Mucosa of descending colon (tissue), 3 donors: ENCODE measurements at regions not wholly inside any gene's neighbourhood (a gene's known extent, or its start where the extent isn't known, plus 50 kb on each side); places are given as distances from the start of the nearest gene placed in this dataset.

Source experiments
- ATAC-seq: fragments of 200-7000 bp; cut with Tn5 transposase; one replicate; pipeline ENCODE4 v1.9.1; 2020; ENCODE audit warnings: mild to moderate bottlenecking, moderate library complexity
- DNase-seq, 3 donors: peaks; one replicate each; pipeline ENCODE4 v3.0.0-alpha.2; 2020
- H3K36me3 ChIP-seq: fragments of 200-600 bp; one replicate; pipeline ENCODE4 v1.8.0; 2021; ENCODE audit warnings: low read depth, mild to moderate bottlenecking
- H3K4me1 ChIP-seq: fragments of 200-600 bp; one replicate; pipeline ENCODE4 v1.8.0; 2021; ENCODE audit warnings: low read depth, mild to moderate bottlenecking
- H3K4me3 ChIP-seq: fragments of 200-600 bp; one replicate; pipeline ENCODE4 v1.8.0; 2021; ENCODE audit warnings: mild to moderate bottlenecking
- H3K9me3 ChIP-seq: fragments of 200-600 bp; one replicate; pipeline ENCODE4 v1.8.0; 2021; ENCODE audit warnings: mild to moderate bottlenecking
- intact Hi-C, 2 donors: fragments of 100-400 bp; cut with DNase I in 1 of 2; cut with micrococcal nuclease in 1 of 2; formaldehyde crosslinking; loops; one replicate each; pipeline versions ENCODE4 v1.11.0 to v1.11.1; 2022; cut with DNase I, micrococcal nuclease
- TF ChIP-seq, protein P1 (sequence below): fragments of 200-600 bp; IDR thresholded peaks from one replicate; pipeline ENCODE4 v1.8.0; 2022; ENCODE audit warnings: antibody characterized with exemption, mild to moderate bottlenecking
- donor health status: DM: no; HTN: no; CAD: no; lungs with moderate emphysema.
- donor health status: DM: no; HTN: no; CAD: no.
- donor health status: DM: no; HTN: yes; CAD: no.

DNA sequence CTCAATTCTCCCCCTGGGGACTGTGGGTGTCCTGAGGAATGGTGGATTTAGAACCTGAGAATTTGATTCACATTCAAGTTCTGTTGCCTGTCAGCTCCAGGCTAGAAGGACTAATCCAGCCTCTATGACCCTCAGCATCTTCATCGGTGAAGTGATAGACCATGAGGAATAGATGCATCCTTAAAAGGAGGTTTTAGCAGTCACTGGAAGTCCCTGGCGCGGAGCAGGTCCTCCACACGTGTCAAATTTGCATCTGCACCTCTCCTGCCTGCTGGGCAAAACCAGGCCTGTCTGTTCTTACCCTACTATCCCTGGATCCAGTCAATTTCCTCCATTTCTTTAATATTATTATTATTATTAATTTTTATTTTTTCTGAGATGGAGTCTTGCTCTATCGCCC is 808.4 kb downstream of the TBC1D22A start:
- Histone ChIP-seq H3K36me3 (no peaks in the 10 kb centered on the region), H3K9me3 (no peaks in the 10 kb centered on the region), H3K4me3 (no peak overlapping the region), H3K4me1 (no peaks in the 10 kb centered on the region)
- intact Hi-C loops: no loop called here
- TF ChIP-seq, protein P1, sequence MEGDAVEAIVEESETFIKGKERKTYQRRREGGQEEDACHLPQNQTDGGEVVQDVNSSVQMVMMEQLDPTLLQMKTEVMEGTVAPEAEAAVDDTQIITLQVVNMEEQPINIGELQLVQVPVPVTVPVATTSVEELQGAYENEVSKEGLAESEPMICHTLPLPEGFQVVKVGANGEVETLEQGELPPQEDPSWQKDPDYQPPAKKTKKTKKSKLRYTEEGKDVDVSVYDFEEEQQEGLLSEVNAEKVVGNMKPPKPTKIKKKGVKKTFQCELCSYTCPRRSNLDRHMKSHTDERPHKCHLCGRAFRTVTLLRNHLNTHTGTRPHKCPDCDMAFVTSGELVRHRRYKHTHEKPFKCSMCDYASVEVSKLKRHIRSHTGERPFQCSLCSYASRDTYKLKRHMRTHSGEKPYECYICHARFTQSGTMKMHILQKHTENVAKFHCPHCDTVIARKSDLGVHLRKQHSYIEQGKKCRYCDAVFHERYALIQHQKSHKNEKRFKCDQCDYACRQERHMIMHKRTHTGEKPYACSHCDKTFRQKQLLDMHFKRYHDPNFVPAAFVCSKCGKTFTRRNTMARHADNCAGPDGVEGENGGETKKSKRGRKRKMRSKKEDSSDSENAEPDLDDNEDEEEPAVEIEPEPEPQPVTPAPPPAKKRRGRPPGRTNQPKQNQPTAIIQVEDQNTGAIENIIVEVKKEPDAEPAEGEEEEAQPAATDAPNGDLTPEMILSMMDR: no peak
- no peak for ATAC-seq
- DNase-seq: no peak

DNA sequence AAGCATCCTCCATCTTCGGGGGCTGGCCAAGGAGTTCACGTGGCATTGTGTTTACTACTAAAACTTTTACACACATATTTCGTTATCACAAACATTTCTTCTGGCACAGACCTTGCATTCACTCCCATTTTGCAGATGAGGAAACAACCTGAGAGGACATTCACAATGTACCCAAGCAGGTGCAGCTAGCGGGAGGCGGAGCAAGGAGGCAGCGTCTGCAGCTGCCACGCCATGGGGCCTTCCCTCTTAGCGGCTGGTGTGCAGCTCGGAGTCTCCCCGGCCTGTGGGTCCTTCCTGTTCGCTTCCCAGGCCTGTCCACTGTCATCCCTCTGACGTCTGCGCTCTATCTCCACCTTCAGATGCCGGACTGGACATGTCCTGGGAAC is 807.8 kb downstream of the TBC1D22A start:
- no peaks in the 10 kb centered on the region for H3K4me1 ChIP-seq
- TF ChIP-seq, protein P1: no peak
- DNase-seq: no peak
- intact Hi-C loops: no loop called here
- ATAC-seq: no peak
- H3K9me3 ChIP-seq: no peaks in the 10 kb centered on the region
- H3K4me3 ChIP-seq: no peak overlapping the region
- H3K36me3 ChIP-seq: no peaks in the 10 kb centered on the region

DNA sequence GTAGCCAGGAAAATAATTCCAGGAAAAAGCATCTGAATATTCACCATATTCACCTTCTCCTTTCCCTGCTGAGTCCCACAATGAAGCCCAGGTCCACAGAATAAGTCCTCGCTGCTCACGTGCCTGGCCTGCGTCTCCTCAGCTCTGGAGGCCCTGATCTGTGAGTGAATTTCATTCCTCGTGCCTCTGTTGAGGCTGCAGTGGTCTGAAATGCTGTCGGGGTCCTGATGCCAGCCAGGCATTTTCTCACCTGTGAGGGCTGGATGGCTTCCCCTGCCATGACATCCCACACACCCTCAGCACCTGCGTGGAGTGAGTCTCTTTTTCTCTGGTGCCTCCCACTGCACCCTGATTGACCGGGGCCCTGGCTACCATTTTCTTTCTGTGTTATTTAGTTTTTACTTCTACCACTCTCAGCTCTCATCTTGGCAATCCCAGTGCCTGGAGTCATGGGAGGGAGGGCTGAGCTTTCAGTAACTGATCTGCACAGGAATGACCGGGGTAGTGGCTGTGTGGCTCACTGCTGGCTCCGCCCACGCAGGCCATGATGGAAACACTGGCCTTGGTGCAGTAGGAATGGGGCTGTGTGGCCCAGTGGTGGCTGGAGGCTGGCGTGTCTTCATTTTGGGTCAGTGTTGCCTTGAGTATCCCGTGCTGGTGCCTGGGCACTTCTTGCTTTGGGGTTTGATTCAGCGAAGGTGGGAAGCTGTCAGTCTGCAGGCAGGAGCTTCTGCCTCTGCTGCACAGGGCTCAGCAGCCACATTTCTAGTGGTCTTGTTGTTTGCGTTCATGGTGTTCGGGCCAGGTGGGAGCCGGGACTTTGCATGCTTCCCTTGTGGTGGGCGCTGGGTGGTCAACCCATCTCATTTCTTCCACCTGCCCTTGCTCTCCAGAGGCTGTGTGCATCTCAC is 807.2 kb downstream of the TBC1D22A start:
- TF ChIP-seq, protein P1: no peak
- intact Hi-C loops: no loop called here
- Histone ChIP-seq H3K36me3 (no peaks in the 10 kb centered on the region), H3K4me3 (no peak overlapping the region), H3K4me1 (no peaks in the 10 kb centered on the region), H3K9me3 (no peaks in the 10 kb centered on the region)
- ATAC-seq: no peak
- no peak for DNase-seq

DNA sequence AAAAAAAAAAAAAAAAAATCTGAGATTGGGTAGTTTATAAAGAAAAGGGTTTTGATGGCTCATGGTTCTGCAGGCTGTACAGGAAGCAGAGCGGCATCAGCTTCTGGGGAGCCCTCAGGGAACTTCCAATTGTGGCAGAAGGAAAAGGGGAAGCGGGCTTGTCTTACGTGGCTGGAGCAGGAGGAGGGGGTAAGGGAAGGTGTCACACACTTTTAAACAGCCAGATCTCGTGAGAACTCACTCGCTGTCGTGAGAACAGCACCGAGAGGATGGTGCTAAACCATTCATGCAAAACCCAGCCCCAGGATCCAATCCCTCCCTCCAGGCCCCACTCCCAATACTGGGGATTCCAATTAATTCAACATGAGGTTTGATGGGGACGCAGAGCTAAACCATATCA is 806.2 kb downstream of the TBC1D22A start:
- Histone ChIP-seq H3K9me3 (no peaks in the 10 kb centered on the region), H3K4me1 (no peaks in the 10 kb centered on the region), H3K4me3 (no peak overlapping the region), H3K36me3 (no peaks in the 10 kb centered on the region)
- intact Hi-C loops: no loop called here
- ATAC-seq (no peak), DNase-seq (no peak)
- TF ChIP-seq, protein P1: no peak

DNA sequence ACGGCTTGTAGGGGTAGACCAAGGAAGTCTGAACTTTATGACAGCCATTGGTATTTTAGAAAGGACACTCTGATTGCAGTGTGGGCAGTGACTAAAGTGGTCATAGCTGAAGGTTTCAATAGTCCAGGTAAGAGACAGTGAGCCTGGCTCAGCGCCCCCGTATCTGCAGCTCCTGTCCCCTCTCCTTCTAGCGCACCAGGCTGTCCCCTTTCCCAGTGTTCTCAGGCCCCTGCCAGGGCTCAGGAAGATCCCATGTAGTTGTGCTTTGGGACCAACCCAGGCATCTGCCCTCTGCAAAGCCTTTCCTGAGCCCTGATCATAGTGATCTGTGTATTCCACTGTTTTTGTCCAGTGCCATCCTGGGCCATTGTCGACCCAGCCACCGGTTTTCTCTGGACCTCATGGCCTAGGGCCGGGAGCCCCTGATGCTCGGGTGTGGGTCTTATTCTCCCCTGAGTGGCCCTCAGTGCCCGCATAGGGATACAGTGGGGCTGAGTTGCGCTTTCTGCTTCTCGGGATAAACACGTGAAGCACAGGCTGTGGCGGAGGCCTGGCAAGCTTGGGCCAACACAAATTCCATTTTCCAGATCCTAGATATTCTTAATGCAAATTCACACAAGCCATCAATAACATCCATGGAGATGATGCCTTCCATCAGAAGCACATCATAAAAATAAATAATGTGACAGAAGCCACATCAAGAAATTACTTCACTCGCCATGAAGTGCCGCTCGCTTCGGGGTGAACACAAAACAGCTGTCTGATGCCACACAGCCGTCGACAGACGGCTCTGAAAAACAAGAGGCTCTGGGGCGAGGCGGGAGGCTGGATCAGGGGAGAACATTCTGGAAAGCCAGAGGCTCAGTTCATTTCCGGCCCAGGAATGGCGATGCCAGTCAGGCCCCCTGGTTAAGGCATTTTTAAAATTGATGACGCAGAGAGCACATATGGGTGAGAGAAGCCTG is 805.0 kb downstream of the TBC1D22A start:
- TF ChIP-seq, protein P1: no peak
- Histone ChIP-seq H3K36me3 (no peaks in the 10 kb centered on the region), H3K9me3 (no peaks in the 10 kb centered on the region), H3K4me1 (no peaks in the 10 kb centered on the region), H3K4me3 (no peak overlapping the region)
- ATAC-seq (no peak), DNase-seq (no peak)
- intact Hi-C loops: no loop called here
